HUES6 (cell line): ENCODE measurements at regions not wholly inside any gene's neighbourhood (a gene's known extent, or its start where the extent isn't known, plus 50 kb on each side); places are given as distances from the start of the nearest gene placed in this dataset.

Source experiments
- H3K27ac ChIP-seq: 2 replicates; pipeline ENCODE4 v1.7.0; 2013; ENCODE audit warnings: low read depth, mild to moderate bottlenecking, low read length, inconsistent platforms
- H3K27me3 ChIP-seq: 2 replicates; pipeline ENCODE4 v1.6.1; 2013; ENCODE audit warnings: low read length; ENCODE audit not compliant: control insufficient read depth, insufficient read depth
- H3K36me3 ChIP-seq: 2 replicates; pipeline ENCODE4 v1.6.1; 2013; ENCODE audit warnings: low read length; ENCODE audit not compliant: control insufficient read depth, insufficient read depth
- H3K4me1 ChIP-seq: 2 replicates; pipeline ENCODE4 v1.6.1; 2013; ENCODE audit warnings: low read length; ENCODE audit not compliant: control insufficient read depth, insufficient read depth
- H3K4me3 ChIP-seq: 2 replicates; pipeline ENCODE4 v1.5.1; 2013; ENCODE audit warnings: low read depth, low read length
- H3K9ac ChIP-seq: one replicate; pipeline ENCODE4 v1.6.1; 2013; ENCODE audit warnings: mild to moderate bottlenecking, low read length
- H3K9me3 ChIP-seq: 2 replicates; pipeline ENCODE4 v1.6.1; 2013; ENCODE audit warnings: low read depth, low read length; ENCODE audit not compliant: control insufficient read depth, insufficient read depth

- H3K36me3 ChIP-seq: no peaks in the 10 kb centered on the region
- H3K9me3 ChIP-seq: no peaks in the 10 kb centered on the region
- no peak overlapping the region for H3K4me3 ChIP-seq
- H3K9ac ChIP-seq: no peak overlapping the region
- H3K27me3 ChIP-seq: no peaks in the 10 kb centered on the region
- no peak overlapping the region for H3K27ac ChIP-seq
- H3K4me1 ChIP-seq: no peaks in the 10 kb centered on the region
Measured at GRCh38 chr3:55180936-55181535, 253.2 kb upstream of the LRTM1 start.

GRCh38 chr3:55180161-55180560, 252.3 kb upstream of the LRTM1 start:
- no peak overlapping the region for H3K27ac ChIP-seq
- H3K36me3 ChIP-seq: no peaks in the 10 kb centered on the region
- no peaks in the 10 kb centered on the region for H3K27me3 ChIP-seq
- H3K9me3 ChIP-seq: no peaks in the 10 kb centered on the region
- H3K9ac ChIP-seq: no peak overlapping the region
- no peaks in the 10 kb centered on the region for H3K4me1 ChIP-seq
- H3K4me3 ChIP-seq: no peak overlapping the region

GRCh38 chr3:55178336-55178735, 250.5 kb upstream of the LRTM1 start:
- Histone ChIP-seq H3K27ac (no peak overlapping the region), H3K27me3 (no peaks in the 10 kb centered on the region), H3K4me3 (no peak overlapping the region), H3K36me3 (no peaks in the 10 kb centered on the region), H3K9me3 (no peaks in the 10 kb centered on the region), H3K4me1 (no peaks in the 10 kb centered on the region), H3K9ac (no peak overlapping the region)

GRCh38 chr3:55177749-55178148, 249.9 kb upstream of the LRTM1 start:
- H3K36me3 ChIP-seq: no peaks in the 10 kb centered on the region
- no peak overlapping the region for H3K9ac ChIP-seq
- H3K27me3 ChIP-seq: no peaks in the 10 kb centered on the region
- no peak overlapping the region for H3K27ac ChIP-seq
- H3K4me1 ChIP-seq: no peaks in the 10 kb centered on the region
- no peak overlapping the region for H3K4me3 ChIP-seq
- H3K9me3 ChIP-seq: peaks cover 4% of the 10 kb centered on the region; the same call in 1 of the 2 replicates

GRCh38 chr3:55175423-55175822, 247.6 kb upstream of the LRTM1 start:
- Histone ChIP-seq H3K4me1 (no peaks in the 10 kb centered on the region), H3K27me3 (no peaks in the 10 kb centered on the region), H3K36me3 (no peaks in the 10 kb centered on the region), H3K9ac (no peak overlapping the region), H3K4me3 (no peak overlapping the region), H3K27ac (no peak overlapping the region), H3K9me3 (peaks cover 7% of the 10 kb centered on the region; the same call in 1 of the 2 replicates)

- H3K36me3 ChIP-seq: no peaks in the 10 kb centered on the region
- no peak overlapping the region for H3K27ac ChIP-seq
- no peaks in the 10 kb centered on the region for H3K27me3 ChIP-seq
- peaks cover 7% of the 10 kb centered on the region; the same call in 1 of the 2 replicates for H3K9me3 ChIP-seq
- no peaks in the 10 kb centered on the region for H3K4me1 ChIP-seq
- H3K9ac ChIP-seq: no peak overlapping the region
- no peak overlapping the region for H3K4me3 ChIP-seq
Measured at GRCh38 chr3:55174747-55175146, 246.9 kb upstream of the LRTM1 start.

GRCh38 chr3:55173504-55173903, 245.6 kb upstream of the LRTM1 start:
- H3K4me1 ChIP-seq: no peaks in the 10 kb centered on the region
- no peaks in the 10 kb centered on the region for H3K27me3 ChIP-seq
- no peak overlapping the region for H3K4me3 ChIP-seq
- no peak overlapping the region for H3K27ac ChIP-seq
- H3K9me3 ChIP-seq: peaks cover 7% of the 10 kb centered on the region; the same call in 1 of the 2 replicates
- no peaks in the 10 kb centered on the region for H3K36me3 ChIP-seq
- no peak overlapping the region for H3K9ac ChIP-seq

GRCh38 chr3:55172913-55173312, 245.1 kb upstream of the LRTM1 start:
- Histone ChIP-seq H3K4me1 (no peaks in the 10 kb centered on the region), H3K36me3 (no peaks in the 10 kb centered on the region), H3K9ac (no peak overlapping the region), H3K9me3 (peaks cover 7% of the 10 kb centered on the region; the same call in 1 of the 2 replicates), H3K27me3 (no peaks in the 10 kb centered on the region), H3K4me3 (no peak overlapping the region), H3K27ac (no peak overlapping the region)

GRCh38 chr3:55170444-55170843, 242.6 kb upstream of the LRTM1 start:
- Histone ChIP-seq H3K9ac (no peak overlapping the region), H3K27ac (no peak overlapping the region), H3K9me3 (peaks cover 7% of the 10 kb centered on the region; the same call in 1 of the 2 replicates), H3K4me1 (0 out of 2 replicates have a peak, but pooled peaks cover 5% of the 10 kb centered on the region), H3K4me3 (no peak overlapping the region), H3K27me3 (no peaks in the 10 kb centered on the region), H3K36me3 (no peaks in the 10 kb centered on the region)

GRCh38 chr3:55169608-55170072, 241.8 kb upstream of the LRTM1 start:
- H3K36me3 ChIP-seq: no peaks in the 10 kb centered on the region
- H3K9ac ChIP-seq: no peak overlapping the region
- no peak overlapping the region for H3K4me3 ChIP-seq
- H3K9me3 ChIP-seq: peaks cover 7% of the 10 kb centered on the region; the same call in 1 of the 2 replicates
- 0 out of 2 replicates have a peak, but pooled peaks cover 6% of the 10 kb centered on the region for H3K4me1 ChIP-seq
- H3K27ac ChIP-seq: no peak overlapping the region
- H3K27me3 ChIP-seq: no peaks in the 10 kb centered on the region

GRCh38 chr3:55169161-55169560, 241.3 kb upstream of the LRTM1 start:
- H3K4me3 ChIP-seq: no peak overlapping the region
- H3K9ac ChIP-seq: no peak overlapping the region
- H3K27ac ChIP-seq: no peak overlapping the region
- peaks cover 7% of the 10 kb centered on the region; the same call in 1 of the 2 replicates for H3K9me3 ChIP-seq
- H3K4me1 ChIP-seq: 0 out of 2 replicates have a peak, but pooled peaks cover 6% of the 10 kb centered on the region
- no peaks in the 10 kb centered on the region for H3K36me3 ChIP-seq
- no peaks in the 10 kb centered on the region for H3K27me3 ChIP-seq
